Daoy (cell line): ENCODE measurements at regions not wholly inside any gene's neighbourhood (a gene's known extent, or its start where the extent isn't known, plus 50 kb on each side); places are given as distances from the start of the nearest gene placed in this dataset.

Experiments
- DNase-seq: peaks from one replicate; pipeline ENCODE4 v3.0.0-alpha.2; 2015; ENCODE audit warnings: low read depth

DNA sequence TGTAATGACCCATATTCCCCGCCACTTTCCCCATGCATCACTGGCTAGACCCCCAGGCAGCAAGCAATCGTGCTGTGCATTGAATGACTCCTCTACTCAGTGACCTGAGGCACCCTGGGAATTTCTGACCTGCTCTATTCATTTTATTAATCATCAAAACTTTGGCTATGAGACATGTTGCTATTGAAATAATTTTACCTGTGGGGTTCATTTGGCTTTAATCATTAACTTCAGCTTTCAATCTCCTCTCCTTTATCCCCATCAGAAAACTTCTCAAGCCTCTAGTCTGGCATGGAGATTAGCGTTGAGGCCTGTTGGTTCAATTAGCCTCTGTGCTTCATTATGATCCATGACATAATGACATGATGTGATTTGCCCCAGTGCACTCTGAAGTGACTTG, 429.0 kb downstream of the ZNF608 start:
- DNase-seq: no peak

DNA sequence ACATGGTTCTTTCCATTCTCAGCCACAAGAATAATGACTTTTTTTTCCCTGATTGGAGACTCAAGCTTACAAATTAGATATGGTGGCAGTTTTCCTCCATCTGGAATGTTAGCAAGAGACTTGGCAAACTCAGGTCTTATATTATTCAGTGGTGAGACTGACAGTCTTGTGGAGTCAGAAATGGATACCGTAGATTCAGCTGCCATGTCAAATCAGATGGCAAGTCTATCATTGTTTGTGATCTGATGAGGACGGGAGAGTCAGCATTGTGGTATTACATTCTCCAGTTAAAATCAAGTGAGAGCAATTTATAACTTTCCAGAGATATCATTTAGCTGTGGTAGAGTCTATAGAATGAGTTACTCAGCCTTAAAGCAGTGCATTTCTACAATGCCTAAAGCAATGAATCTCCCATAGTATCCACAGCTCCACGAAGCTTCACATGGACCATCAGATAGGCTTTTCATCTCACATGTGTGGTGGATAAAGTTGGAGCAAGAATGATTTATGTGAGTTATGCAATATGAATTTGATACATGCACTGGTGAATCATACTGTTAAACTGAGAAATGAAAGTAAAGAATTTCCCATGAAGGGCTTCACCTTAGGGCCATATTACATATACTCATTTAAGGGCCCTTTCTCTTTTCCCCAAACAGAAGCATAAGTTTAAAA, 430.6 kb downstream of the ZNF608 start:
- peak; percentile 11 for DNase-seq

DNA sequence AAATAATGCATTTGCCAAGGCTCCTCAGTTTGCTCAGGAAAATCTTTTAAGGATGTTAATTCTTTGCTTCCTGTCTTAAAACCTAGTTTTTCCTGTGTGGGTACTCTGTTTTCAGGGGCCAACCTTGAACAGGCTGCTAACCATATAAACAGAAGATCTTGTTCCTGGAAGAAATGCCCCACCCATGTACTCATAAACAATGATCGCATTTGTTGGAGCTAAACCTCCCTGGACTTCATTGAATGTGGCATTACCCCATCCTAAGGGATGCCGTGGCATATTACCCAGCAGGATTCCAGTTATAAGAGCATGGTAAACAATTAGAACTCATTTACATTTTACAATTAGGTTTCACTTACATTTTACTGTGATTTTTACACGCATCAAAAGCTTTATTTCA, 436.0 kb downstream of the ZNF608 start:
- DNase-seq: no peak

DNA sequence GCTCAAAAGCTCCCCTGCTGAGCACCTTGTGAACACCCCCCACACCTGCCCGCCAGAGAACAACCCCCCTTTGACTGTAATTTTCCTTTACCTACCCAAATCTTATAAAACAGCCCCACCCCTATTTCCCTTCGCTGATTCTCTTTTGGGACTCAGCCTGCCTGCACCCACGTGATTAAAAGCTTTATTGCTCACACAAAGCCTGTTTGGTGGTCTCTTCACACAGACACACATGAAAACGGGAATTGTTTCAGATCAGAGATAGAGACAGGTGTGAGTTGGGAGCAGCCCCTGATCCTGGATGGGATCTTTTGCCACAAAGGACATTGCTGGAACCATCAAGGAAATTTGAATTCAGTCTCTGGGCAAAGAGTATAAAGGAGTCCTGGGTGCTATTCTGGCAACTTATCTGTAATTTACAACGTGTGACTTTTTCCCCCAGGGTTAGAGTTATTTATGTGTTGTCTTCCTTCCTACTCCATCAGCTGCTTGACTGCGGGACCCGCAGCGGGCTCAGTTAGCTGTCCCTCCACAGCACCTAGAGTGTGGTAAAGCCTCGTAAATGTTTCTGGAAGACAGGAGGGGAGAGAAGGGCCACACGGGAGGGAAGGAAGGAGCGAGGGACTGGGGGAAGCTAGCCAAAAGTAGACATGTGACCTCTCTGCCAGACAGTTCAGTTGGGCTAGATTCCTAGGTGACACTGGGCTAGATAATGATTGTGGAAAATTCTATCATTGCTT, 437.0 kb downstream of the ZNF608 start:
- no peak for DNase-seq

DNA sequence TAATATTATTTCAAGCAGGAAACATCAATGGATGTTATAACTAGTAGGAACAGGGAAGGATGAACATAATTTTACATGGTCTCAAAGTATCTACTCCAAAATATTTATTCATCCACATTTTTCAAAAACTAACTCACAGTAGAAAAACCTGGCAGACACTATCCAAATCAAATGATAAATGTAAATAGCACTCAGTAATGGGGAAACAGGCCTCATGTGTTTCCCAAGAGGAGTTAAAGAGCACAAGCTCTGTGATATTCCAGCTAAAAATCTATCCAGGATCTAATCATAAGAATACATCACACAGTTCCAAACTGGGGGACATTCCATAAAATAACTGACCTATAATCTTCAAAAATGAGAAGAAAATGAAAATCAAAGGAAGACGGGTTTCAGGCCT, 443.1 kb downstream of the ZNF608 start:
- no peak for DNase-seq

DNA sequence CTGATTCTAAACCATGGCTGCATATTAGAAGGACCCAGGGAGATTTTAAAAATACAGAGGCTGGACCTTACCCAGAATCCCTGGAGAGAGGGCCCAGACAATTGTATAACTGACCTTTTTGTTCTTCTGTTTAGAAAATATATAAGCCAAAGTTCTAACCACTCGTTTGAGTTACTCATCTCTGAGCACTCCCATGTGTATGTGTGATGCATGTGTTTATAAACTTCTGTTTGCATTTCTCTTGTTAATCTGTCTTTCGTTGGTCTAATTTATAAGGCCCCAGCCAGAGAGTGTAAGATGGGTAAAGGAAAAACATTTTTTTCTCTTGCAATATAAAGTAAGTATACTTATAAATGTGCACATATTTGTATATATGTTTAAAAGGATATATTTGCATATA, 443.9 kb downstream of the ZNF608 start:
- DNase-seq: no peak

DNA sequence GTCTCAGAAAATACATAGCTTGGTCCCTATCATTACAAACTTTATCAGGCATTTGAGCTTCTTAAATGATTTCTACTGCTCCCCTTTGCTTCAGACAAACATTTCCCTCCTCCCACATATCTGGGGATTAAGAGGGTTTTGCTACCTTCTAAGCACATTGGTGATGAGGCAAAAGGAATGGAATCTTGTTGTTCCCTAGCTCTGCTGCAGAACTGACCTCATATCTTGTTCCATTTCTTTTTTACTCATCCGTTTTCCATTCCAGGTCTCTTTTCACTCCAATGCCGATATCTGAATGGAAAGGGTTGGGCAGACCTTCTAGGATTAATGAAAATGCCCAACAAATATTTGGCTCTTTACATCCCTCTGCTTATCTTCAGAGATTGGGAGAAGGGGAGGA, 444.6 kb downstream of the ZNF608 start:
- DNase-seq: peak; percentile 33

DNA sequence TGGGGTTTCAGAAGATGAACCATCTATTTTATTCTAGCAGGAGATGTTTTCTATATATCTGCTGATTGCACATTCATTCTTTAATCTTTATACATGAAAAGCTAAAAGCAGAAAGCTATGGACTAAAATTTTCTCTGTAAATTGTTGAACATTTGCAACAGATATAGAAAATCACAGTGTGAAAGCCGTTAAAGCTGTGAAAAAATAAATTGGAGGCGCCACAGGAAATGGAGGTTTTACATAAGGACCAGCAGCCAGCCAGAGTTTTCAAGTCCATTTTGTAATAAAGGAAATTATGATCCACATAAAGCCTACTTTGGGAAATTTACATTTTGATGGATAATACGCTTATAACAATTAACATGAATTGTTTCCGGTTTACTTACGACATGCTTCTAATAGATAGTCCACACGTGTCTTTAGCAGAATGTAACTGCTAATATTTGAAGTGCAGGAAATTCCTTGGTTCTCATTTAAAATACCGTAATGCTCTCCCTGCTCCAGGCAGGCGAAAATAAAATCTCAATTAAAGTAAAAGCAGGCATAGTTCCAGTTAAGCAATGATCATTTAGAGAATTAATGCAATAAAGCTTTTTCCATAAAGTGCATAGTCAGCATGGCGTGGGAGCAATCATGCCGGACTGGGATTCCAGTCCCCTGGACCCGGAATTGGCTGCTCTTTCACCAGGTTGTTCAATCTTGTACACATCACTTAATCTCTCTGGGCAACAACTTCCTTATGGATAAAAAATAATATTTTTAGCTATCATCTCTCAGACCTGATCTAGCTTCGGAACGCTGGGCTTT, 445.4 kb downstream of the ZNF608 start:
- DNase-seq: no peak

DNA sequence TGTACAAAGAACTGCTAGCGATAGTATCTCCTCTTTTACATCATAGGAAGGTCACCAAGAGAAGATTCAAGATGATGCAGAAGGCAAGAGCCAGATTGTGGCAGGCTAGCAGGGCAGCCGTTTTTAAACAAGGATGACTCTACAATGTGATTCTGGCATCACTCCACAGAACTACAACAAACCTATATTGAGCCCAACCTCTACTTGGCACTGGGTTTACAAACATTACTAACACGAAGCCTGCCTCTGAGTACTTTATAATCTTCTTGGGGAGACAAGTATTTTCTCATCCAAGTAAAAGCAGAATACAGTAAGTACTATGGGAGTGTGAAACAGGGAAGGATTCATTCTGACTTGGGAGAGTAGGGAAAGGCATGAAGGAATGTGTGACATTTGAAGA, 448.6 kb downstream of the ZNF608 start:
- no peak for DNase-seq

DNA sequence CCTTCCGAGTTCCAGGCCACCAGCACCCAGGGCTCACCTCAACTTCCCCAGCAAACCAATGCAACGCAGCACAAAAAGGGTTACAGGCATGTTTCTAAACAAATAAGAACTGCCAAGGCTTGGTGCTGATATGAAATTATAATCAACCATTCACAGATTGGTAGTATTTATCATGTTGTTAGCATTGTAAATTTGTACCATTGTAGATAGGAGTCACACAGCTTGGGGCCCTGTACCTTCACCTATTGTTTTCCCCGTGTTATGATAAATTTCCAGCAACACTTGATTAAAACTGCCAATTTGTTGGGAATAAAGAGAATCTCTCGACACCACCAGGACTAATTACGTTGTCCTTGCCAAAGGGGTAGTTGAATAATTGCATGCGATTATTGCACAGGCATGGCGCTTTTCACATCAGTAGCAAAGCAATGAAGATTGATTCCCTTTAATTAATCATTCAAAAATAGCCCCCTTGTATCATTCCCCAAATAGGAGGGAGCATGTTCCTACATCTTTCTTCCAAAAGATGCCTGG, 454.1 kb downstream of the ZNF608 start:
- no peak for DNase-seq

DNA sequence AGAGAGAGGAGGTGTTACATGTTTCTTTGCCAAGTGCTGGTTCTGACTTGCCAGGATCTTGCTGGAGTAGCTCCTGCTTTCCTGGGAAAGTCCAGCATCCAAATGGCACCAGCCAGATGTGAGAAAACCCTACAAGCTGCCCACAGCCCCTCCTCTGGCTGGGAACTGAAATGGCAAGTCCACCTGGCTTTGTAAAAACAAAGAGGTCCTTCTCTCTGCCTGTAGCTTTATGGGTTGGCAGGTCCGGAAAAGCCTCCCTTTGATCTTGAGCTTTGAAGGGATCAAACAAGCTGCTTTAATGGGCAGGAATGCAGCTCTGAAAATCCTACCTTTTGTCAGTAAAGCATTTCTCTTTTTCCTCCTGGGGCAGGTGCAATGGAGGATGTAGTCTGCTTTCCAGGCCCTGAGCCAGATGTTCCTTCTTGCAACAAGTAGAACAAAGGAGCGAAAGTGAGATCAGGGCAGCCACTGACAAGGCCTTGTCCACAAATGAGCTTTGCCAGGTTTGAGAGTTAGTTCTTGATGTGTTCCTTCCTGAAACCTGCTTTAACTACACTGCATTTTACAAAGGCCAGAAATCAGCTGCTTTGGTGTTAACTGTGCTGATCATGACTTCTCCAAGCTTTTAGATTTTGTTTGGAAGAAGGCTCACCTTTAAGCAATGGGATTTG, 456.7 kb downstream of the ZNF608 start:
- DNase-seq: peak; percentile 6

DNA sequence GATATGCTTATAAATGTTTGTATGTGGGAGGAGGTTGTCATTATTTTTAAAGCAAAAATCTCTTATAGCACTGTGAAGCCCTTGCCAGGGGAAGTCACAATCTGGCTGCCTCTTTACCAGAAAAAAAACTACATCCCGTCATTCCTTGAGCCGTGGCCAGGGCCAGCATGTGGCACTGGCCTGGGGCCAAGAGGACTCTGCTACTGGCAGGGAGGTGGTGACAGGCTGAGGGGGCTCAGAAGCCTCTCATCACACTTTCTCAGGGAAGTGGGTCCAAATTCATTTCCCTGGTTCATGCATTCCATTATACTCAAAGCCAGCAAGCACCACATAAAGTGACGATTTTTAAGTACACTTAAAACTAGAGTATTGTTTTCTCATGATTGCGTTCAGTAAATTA, 457.3 kb downstream of the ZNF608 start:
- DNase-seq: peak; percentile 8

DNA sequence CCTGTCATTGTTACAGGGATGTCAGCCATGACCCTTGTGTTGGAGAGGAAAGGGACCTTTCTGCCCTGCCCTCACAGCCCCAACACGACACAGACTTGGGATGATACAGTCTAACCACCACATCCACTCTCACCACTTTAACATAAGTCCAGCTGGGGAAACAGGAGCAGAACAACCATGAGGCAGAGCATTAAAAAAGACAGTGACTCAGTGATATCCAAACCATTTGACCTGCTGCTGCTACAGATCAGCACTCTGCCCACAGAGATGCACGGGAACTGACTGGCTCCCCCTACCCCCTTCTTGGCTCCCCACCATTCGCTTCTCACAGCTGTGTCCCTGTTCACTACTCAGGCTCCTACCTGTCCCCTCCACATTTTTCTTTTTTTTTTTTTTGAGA, 458.6 kb downstream of the ZNF608 start:
- DNase-seq: no peak

DNA sequence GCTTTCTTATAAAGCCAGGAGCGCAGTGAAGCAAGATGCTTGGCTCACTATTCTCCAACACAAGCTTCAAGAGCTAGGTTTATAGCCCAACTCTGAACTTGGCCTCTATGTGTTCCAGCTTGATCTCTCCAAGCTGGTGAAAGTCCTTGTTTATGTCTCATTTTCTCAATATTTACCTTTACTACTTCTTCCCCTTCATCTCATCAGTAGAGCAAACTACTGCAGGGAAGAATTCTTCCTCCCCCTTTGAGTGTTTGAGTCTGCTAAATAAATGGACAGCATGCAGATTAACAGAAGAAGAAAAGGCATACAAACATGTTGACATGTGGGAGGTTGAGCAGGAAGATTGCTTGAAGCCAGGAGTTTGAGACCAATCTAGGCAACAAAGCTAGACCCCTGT, 460.7 kb downstream of the ZNF608 start:
- no peak for DNase-seq

DNA sequence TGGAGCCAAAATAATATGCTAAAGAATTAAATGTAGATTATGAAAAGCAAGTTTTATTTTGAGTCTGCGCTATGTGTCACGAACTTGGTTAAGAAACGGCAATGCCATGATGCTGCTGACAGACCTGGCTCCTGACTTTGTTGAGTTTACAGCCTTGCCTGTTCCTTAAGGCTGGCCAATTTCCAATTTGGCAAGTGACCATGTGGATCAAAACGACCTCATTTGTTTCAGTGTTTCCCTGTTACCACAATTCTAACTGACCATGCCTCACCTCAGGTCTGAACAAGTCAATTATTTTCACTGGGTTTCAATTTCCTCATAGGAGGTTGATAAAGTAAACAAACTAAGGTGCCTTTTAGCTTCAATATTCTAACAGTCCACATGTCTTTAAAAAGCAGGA, 461.4 kb downstream of the ZNF608 start:
- DNase-seq: no peak

DNA sequence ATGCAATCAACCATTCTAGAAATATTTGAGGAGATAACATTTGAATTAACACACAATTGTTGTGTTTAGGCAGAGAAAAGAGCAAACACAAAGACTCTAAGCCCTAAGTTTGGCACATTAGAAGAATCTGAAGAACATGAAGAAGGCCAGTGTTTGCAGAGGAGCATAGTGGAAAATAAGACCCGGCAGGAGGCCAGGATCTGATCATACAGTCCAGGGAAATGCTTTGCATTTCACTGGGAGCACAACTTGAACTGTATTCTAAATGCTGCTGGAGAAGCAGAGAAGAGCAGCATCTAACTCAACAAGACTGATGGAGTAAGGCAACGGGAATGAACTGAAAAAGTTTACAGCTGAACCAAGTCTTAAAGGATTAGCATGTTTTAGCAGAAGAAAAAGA, 463.4 kb downstream of the ZNF608 start:
- no peak for DNase-seq

DNA sequence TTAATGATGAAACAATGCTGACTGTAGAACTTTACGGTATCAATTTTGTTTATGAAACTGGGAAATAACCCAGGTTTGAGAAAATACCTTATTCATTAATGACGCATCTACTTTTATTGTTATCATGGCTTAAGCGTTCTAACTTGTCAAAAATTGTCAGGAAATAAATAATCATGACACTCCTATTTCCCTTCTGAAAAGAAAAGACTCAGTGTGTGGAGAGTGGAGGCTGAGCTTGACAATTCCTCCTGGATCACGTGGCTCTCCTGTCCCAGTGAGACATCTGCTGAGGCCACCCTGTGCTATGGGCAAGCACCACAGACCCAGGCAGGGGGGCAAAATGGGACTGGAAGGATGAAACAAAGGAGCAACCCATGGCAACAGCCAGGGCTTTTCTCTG, 466.4 kb downstream of the ZNF608 start:
- no peak for DNase-seq

DNA sequence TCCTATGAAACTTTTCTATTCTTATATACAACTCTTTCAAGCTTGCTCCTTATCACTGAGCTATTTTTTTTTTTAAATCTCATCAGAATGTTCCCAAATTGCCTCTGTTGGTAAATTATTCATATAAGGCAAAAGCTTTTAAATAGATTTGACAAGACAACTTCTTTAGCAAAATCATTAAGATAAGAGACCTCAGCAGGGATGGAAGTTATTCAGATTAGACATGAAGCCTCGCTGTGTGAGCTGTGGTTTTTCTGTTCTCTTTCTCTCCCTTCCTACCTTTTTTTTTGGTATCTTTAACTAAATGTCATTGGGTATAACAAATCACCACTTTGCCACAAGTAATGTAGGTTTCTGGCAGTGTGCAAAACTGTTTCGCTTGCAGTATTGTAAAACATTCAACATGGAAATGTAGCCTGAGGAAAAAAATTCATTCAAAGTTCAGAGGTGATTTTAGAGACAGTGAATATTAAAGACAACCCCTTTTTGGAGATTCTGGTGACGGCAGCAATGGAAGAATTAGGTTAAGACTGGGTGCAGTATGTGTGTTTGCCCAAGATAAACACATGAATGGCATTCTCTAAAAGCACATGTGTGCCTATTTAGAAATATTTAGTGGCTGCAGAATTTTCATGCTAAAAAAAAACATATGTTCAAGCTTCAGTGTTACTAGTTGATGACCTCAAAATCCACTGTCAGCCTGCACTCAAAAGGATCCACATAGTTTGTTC, 467.1 kb downstream of the ZNF608 start:
- DNase-seq: no peak

DNA sequence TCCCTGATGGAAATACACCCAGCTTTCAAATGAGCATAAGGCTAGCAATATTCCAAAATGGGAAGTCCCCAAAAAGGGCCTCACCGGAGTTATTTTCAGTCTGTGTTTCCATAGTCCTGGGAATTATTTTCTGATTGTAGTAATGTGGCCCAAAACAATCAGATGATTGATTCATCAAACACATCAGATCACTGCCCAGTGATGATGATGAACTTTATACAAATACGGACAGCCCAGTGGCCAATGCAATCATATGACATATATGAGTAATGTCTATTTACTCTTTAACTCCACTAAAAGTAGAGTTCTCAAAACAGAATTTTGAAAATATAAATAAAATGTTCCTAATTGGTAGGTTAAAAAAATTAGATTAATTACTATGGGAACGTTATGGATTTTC, 467.8 kb downstream of the ZNF608 start:
- DNase-seq: no peak

DNA sequence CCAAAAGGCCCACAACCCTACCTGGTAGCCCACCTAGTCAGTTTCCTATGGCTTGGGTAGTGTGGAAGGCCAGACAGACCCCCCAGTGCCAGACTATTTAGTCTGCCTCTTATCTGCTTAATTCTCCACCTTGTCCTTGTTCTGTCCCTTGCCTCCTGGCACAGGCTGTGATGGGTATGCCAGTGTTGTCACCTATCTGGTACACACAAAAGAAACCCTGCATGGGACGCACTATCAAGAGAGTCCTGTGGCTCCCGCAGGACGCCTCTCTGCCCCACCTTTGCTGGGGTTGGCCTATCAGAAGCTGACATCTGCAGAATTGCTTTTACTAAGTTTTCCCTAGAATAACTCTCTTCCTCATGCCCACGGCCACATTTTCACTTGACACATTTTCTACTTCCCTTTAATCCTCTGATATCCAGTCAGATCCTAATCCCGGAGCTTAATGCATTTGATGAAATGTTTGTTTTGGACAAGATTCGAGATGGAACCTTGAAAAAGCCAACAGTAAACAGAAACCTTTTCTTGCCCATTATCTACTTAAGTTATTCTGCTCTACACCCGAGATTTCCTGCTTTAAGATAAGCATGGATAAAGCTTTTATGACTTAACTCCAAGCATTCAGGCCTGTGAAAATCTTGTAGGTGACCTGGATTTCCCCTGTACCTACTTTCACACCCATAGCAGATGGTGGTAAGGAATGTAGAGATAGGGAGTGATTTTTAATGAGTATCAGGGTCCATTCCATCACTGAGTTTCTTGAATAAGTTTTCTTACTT, 468.5 kb downstream of the ZNF608 start:
- DNase-seq: no peak

DNA sequence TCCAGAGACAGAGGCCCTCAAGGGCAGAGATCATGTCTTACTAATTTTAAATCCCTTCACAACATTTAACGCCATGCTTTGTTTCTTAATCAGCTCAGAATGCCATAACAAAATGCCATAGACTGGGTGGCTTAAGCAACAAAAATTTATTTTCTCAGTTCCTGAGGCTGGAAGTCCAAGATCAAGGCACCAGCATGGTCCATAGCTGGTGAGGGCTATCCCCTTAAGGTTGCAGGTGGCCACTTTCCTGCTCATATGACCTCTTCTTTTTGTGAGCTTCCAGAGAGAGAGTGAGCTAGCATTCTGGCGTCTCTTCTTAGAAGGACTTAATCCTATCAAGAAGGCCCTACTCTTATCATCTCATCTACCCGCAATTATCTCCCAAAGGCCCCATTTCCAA, 470.3 kb downstream of the ZNF608 start:
- no peak for DNase-seq
